ENCODE measurements at regions not wholly inside any gene's neighbourhood (a gene's known extent, or its start where the extent isn't known, plus 50 kb on each side); places are given as distances from the start of the nearest gene placed in this dataset.

DNA sequence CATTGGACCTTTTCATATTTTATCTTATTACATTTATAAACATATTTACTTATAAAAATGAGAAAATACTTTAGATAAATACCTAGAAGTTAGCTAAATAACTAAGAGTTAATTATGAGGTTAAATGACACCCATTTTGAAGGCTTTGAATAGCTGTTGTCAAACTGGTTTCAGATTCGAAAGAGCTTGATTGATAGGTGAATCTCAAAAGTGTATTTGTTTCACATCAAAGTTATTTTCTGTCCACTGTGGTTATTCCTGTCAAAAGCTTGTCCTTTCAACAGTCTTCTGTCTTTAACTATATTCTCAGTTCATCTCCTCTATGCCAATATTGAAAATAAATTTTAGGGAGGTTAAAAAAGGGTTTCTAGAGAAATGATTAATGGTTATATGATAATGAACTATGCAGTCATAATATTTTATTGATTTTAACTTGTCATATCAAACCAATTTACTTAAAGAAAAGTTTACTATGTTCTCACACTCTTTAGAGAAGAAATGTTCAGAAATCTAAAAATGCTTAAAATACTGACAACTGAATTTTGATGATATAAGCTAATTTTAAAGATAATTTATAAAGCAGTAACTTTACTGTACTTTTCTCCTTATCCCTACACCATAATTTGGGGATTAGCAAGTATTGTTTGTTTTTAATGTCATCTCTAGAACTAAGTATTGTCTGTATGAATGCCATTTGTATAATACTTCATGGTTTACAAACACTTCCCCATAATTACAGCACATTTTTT lies 72.0 kb upstream of the FOXP2 start:
- TF ChIP-seq, protein P1, sequence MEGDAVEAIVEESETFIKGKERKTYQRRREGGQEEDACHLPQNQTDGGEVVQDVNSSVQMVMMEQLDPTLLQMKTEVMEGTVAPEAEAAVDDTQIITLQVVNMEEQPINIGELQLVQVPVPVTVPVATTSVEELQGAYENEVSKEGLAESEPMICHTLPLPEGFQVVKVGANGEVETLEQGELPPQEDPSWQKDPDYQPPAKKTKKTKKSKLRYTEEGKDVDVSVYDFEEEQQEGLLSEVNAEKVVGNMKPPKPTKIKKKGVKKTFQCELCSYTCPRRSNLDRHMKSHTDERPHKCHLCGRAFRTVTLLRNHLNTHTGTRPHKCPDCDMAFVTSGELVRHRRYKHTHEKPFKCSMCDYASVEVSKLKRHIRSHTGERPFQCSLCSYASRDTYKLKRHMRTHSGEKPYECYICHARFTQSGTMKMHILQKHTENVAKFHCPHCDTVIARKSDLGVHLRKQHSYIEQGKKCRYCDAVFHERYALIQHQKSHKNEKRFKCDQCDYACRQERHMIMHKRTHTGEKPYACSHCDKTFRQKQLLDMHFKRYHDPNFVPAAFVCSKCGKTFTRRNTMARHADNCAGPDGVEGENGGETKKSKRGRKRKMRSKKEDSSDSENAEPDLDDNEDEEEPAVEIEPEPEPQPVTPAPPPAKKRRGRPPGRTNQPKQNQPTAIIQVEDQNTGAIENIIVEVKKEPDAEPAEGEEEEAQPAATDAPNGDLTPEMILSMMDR (IDR thresholded peaks at IDR 0.05) = no peak
- no peak for TF ChIP-seq POLR2A (IDR thresholded peaks at IDR 0.05)

All from esophagus squamous epithelium (tissue), 4 donors.